ENCODE measurements at regions not wholly inside any gene's neighbourhood (a gene's known extent, or its start where the extent isn't known, plus 50 kb on each side); places are given as distances from the start of the nearest gene placed in this dataset.

DNA sequence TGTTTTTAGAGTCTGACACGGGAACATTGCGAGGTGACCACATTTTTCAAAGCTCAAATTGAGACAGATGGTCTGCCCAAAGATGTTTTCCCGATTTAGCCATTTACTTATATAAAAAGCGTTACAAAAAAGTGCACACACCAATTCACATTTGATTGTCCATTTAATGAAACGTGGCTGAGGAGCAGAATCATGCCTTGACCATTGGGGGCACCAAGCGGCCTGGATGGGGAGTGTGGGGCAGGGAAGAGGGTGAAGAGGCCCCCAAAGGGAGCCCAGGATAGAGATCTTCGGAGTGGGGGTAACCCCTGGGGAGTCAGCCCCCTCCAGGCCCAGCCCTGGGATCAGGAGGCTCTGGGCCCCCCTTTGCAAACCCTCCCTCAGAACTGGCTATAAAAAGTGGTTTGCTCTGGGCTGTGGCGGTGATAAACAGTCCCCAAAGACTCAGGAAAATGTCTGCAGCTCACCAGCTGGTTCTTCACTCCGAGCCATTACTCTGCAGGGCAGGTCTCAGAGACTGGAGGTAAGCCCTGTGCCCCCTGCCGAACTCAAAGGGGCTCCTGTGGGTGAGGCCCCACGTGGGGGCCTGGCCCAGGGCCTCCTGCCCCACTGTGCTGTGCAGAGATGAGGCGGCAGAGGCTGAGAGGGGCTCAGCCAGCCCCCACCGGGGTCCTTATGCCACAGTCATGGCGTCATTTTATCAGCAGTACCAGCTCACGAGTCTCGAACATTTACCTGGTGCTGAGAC lies 105.9 kb upstream of the SEC14L1 start:
- Histone ChIP-seq H3K9me2 (no peaks in the 10 kb centered on the region), H3K4me3 (ENCODE audit: low read depth in 2 of 2, low read length in 1 of 2) (no peak overlapping the region), H3K4me2 (no peak overlapping the region), H3K9ac (no peak overlapping the region), H3K9me3 (no peaks in the 10 kb centered on the region), H2AFZ (ENCODE audit: low read depth) (no peak overlapping the region), H3K36me3 (replicated peaks in 1 of 2; ENCODE audit: control insufficient read depth in 1 of 2, insufficient read depth in 2 of 2, low read length in 1 of 2) (no peaks in the 10 kb centered on the region), H3K79me2 (ENCODE audit: insufficient read depth) (no peaks in the 10 kb centered on the region), H3F3A (replicated peaks; ENCODE audit: insufficient read depth) (no peaks in the 10 kb centered on the region), H3K27me3 (ENCODE audit: insufficient read depth) (peaks cover 42% of the 10 kb centered on the region), H3K4me1 (ENCODE audit: control insufficient read depth in 1 of 2, insufficient read depth in 2 of 2, low read depth in 1 of 2, low read length in 1 of 2) (peaks cover 0 to 16% of the 10 kb centered on the region in 2 experiments; a peak in 2 of 4 replicates), H3K27ac (ENCODE audit: low read depth in 2 of 2, low read length in 1 of 2) (no peak overlapping the region), H4K20me1 (ENCODE audit: insufficient read depth) (no peaks in the 10 kb centered on the region)
- ChIA-PET CTCF (interaction anchor here (1.0 to 18.1 kb wide), 8 partner anchors 11 to 167 kb away, joined by 3 to 252 read pairs (median 5); partner anchors contain the start of gene MGAT5B), POLR2A (no interaction called here)
- 55% methylated on average over 16 of the region's 16 CpGs for WGBS (ENCODE audit: low lambda C conversion rate)
- TF ChIP-seq RFX5 (IDR thresholded peaks at IDR 0.05; ENCODE audit: low read length) (no peak), MXI1 (IDR thresholded peaks at IDR 0.05; ENCODE audit: low read depth, low read length) (no peak), RAD21 (IDR thresholded peaks at IDR 0.05; ENCODE audit: low read length) (no peak), EP300 (IDR thresholded peaks at IDR 0.05; ENCODE audit: borderline replicate concordance in 1 of 2, low read depth in 1 of 2, low read length in 1 of 2) (no peak), TAF1 (IDR thresholded peaks at IDR 0.05; ENCODE audit: borderline replicate concordance, low read depth, low read length) (no peak), RXRA (IDR thresholded peaks at IDR 0.05; ENCODE audit: borderline replicate concordance, low read depth) (no peak)
- TF ChIP-seq, protein P1, sequence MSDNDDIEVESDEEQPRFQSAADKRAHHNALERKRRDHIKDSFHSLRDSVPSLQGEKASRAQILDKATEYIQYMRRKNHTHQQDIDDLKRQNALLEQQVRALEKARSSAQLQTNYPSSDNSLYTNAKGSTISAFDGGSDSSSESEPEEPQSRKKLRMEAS (IDR thresholded peaks at IDR 0.05; ENCODE audit: low read depth): no peak
- TF ChIP-seq, protein P2, sequence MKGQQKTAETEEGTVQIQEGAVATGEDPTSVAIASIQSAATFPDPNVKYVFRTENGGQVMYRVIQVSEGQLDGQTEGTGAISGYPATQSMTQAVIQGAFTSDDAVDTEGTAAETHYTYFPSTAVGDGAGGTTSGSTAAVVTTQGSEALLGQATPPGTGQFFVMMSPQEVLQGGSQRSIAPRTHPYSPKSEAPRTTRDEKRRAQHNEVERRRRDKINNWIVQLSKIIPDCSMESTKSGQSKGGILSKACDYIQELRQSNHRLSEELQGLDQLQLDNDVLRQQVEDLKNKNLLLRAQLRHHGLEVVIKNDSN (IDR thresholded peaks at IDR 0.05; ENCODE audit: borderline replicate concordance, low read depth): no peak
- no peak for DNase-seq

DNA sequence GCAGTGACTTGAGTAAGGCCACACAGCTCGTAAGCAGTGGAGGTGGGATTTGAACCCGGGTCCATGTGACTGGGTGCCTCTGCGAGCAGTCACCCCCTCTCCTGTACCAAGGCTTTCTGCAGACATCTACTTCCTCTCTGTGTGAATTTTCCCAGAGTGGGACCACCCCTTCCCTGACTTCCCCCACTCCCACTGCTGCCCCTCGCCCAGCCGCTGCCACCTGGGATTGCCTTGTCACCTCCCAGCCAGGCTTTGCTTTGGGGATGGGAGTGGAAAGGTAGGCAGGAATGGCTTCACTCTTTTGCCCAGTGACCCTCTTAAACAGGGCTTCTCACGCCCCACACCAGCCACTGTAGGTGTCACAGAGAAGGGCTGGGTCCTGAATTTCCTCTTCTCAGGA lies 105.2 kb upstream of the SEC14L1 start:
- POLR2A ChIA-PET: no interaction called here
- CTCF ChIA-PET: interaction anchor here (0.9 to 18.1 kb wide), 8 partner anchors 10 to 167 kb away, joined by 3 to 252 read pairs (median 5); partner anchors contain the start of gene MGAT5B

More for the DNA sequence above, 105.2 kb upstream of the SEC14L1 start:
- Histone ChIP-seq H3K27ac (ENCODE audit: low read depth in 2 of 2, low read length in 1 of 2) (no peak overlapping the region), H3K36me3 (replicated peaks in 1 of 2; ENCODE audit: control insufficient read depth in 1 of 2, insufficient read depth in 2 of 2, low read length in 1 of 2) (no peaks in the 10 kb centered on the region), H3K4me2 (no peak overlapping the region), H3K27me3 (ENCODE audit: insufficient read depth) (peaks cover 42% of the 10 kb centered on the region), H3K4me1 (ENCODE audit: control insufficient read depth in 1 of 2, insufficient read depth in 2 of 2, low read depth in 1 of 2, low read length in 1 of 2) (peaks cover 0 to 16% of the 10 kb centered on the region in 2 experiments; a peak in 2 of 4 replicates), H3K9ac (no peak overlapping the region), H3K79me2 (ENCODE audit: insufficient read depth) (no peaks in the 10 kb centered on the region), H3K9me3 (no peaks in the 10 kb centered on the region), H3K9me2 (no peaks in the 10 kb centered on the region), H3K4me3 (ENCODE audit: low read depth in 2 of 2, low read length in 1 of 2) (no peak overlapping the region), H3F3A (replicated peaks; ENCODE audit: insufficient read depth) (no peaks in the 10 kb centered on the region), H4K20me1 (ENCODE audit: insufficient read depth) (no peaks in the 10 kb centered on the region), H2AFZ (ENCODE audit: low read depth) (no peak overlapping the region)
- 82% methylated on average over 6 of the region's 6 CpGs for WGBS (ENCODE audit: low lambda C conversion rate)
- TF ChIP-seq RFX5 (IDR thresholded peaks at IDR 0.05; ENCODE audit: low read length): no peak
- no peak for TF ChIP-seq SIN3A (IDR thresholded peaks at IDR 0.05; ENCODE audit: borderline replicate concordance, low read depth, low read length)
- TF ChIP-seq JUND (IDR thresholded peaks at IDR 0.05): no peak
- no peak for TF ChIP-seq RCOR1 (IDR thresholded peaks at IDR 0.05; ENCODE audit: low read length)
- no peak for TF ChIP-seq FOXJ3 (CRISPR knock-in tag; IDR thresholded peaks at IDR 0.05)
- TF ChIP-seq, protein P3, sequence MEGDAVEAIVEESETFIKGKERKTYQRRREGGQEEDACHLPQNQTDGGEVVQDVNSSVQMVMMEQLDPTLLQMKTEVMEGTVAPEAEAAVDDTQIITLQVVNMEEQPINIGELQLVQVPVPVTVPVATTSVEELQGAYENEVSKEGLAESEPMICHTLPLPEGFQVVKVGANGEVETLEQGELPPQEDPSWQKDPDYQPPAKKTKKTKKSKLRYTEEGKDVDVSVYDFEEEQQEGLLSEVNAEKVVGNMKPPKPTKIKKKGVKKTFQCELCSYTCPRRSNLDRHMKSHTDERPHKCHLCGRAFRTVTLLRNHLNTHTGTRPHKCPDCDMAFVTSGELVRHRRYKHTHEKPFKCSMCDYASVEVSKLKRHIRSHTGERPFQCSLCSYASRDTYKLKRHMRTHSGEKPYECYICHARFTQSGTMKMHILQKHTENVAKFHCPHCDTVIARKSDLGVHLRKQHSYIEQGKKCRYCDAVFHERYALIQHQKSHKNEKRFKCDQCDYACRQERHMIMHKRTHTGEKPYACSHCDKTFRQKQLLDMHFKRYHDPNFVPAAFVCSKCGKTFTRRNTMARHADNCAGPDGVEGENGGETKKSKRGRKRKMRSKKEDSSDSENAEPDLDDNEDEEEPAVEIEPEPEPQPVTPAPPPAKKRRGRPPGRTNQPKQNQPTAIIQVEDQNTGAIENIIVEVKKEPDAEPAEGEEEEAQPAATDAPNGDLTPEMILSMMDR (IDR thresholded peaks at IDR 0.05): no peak
- TF ChIP-seq, protein P4, sequence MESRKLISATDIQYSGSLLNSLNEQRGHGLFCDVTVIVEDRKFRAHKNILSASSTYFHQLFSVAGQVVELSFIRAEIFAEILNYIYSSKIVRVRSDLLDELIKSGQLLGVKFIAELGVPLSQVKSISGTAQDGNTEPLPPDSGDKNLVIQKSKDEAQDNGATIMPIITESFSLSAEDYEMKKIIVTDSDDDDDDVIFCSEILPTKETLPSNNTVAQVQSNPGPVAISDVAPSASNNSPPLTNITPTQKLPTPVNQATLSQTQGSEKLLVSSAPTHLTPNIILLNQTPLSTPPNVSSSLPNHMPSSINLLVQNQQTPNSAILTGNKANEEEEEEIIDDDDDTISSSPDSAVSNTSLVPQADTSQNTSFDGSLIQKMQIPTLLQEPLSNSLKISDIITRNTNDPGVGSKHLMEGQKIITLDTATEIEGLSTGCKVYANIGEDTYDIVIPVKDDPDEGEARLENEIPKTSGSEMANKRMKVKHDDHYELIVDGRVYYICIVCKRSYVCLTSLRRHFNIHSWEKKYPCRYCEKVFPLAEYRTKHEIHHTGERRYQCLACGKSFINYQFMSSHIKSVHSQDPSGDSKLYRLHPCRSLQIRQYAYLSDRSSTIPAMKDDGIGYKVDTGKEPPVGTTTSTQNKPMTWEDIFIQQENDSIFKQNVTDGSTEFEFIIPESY (IDR thresholded peaks at IDR 0.05; ENCODE audit: borderline replicate concordance, low read depth): no peak
- TF ChIP-seq POLR2AphosphoS5 (IDR thresholded peaks at IDR 0.05; ENCODE audit: low read depth, low read length): no peak
- no peak for TF ChIP-seq RAD21 (IDR thresholded peaks at IDR 0.05; ENCODE audit: low read length)
- TF ChIP-seq, protein P1 (IDR thresholded peaks at IDR 0.05; ENCODE audit: low read depth): no peak
- TF ChIP-seq GABPA (IDR thresholded peaks at IDR 0.05; ENCODE audit: low read depth): no peak
- DNase-seq: no peak
